Mesothelial cell of epicardium (in vitro differentiated cells): ENCODE measurements at regions not wholly inside any gene's neighbourhood (a gene's known extent, or its start where the extent isn't known, plus 50 kb on each side); places are given as distances from the start of the nearest gene placed in this dataset.

ENCODE experiments used
- DNase-seq, 2 experiments: peaks; one replicate each; pipeline ENCODE4 v3.0.0; 2021; ENCODE audit warnings: low spot score in 2 of 2; ENCODE audit not compliant: unreplicated experiment in 2 of 2
- H3K27ac Mint-ChIP-seq: 2 replicates; pipeline ENCODE4 v1.8.0; 2021; ENCODE audit warnings: mixed read lengths
- H3K27me3 Mint-ChIP-seq: 2 replicates; pipeline ENCODE4 v1.8.0; 2021; ENCODE audit warnings: low read depth, mixed read lengths
- H3K36me3 Mint-ChIP-seq: 2 replicates; pipeline ENCODE4 v1.8.0; 2021; ENCODE audit warnings: mixed read lengths
- H3K4me1 Mint-ChIP-seq: 2 replicates; pipeline ENCODE4 v1.8.0; 2021; ENCODE audit warnings: mixed read lengths
- H3K4me3 Mint-ChIP-seq: 2 replicates; pipeline ENCODE4 v1.8.0; 2021; ENCODE audit warnings: mild to moderate bottlenecking, moderate library complexity, mixed read lengths
- H3K9me3 Mint-ChIP-seq: 2 replicates; pipeline ENCODE4 v1.8.0; 2021; ENCODE audit warnings: mixed read lengths
- CTCF ChIP-seq: fragments of 200-600 bp; sonication (generic); IDR thresholded peaks from one replicate; pipeline ENCODE4 v1.5.0; 2021; ENCODE audit warnings: antibody characterized with exemption; ENCODE audit not compliant: unreplicated experiment

- no peak overlapping the region for H3K4me3 Mint-ChIP-seq
- H3K27me3 Mint-ChIP-seq = no peaks in the 10 kb centered on the region
- no peak overlapping the region for H3K27ac Mint-ChIP-seq
These were observed 180.4 kb downstream of the CYRIA start for GRCh38 chr2:16485251-16485650.

GRCh38 chr2:16482460-16482859 is 183.2 kb downstream of the CYRIA start:
- Mint-ChIP-seq H3K9me3 (peaks cover 10% of the 10 kb centered on the region), H3K36me3 (no peaks in the 10 kb centered on the region), H3K27me3 (no peaks in the 10 kb centered on the region), H3K27ac (no peak overlapping the region), H3K4me3 (no peak overlapping the region), H3K4me1 (peaks cover 18% of the 10 kb centered on the region)
- no peak for DNase-seq
- TF ChIP-seq CTCF = no peak

More at GRCh38 chr2:16485251-16485650, 180.4 kb downstream of the CYRIA start:
- peaks cover 5% of the 10 kb centered on the region for H3K9me3 Mint-ChIP-seq
- TF ChIP-seq CTCF = no peak
- peaks cover 16% of the 10 kb centered on the region for H3K4me1 Mint-ChIP-seq
- H3K36me3 Mint-ChIP-seq = no peaks in the 10 kb centered on the region
- no peak for DNase-seq

- TF ChIP-seq CTCF = no peak
- no peaks in the 10 kb centered on the region for H3K27me3 Mint-ChIP-seq
- no peaks in the 10 kb centered on the region for H3K36me3 Mint-ChIP-seq
- no peak for DNase-seq
- H3K4me1 Mint-ChIP-seq = peaks cover 18% of the 10 kb centered on the region
- peaks cover 10% of the 10 kb centered on the region for H3K9me3 Mint-ChIP-seq
- H3K27ac Mint-ChIP-seq = no peak overlapping the region
- no peak overlapping the region for H3K4me3 Mint-ChIP-seq
These were observed 184.3 kb downstream of the CYRIA start for GRCh38 chr2:16481351-16481750.

GRCh38 chr2:16479721-16480120 is 185.9 kb downstream of the CYRIA start:
- Mint-ChIP-seq H3K27ac (no peak overlapping the region), H3K27me3 (no peaks in the 10 kb centered on the region), H3K4me3 (no peak overlapping the region), H3K36me3 (no peaks in the 10 kb centered on the region), H3K4me1 (peaks cover 18% of the 10 kb centered on the region), H3K9me3 (peaks cover 8% of the 10 kb centered on the region)
- no peak for DNase-seq
- TF ChIP-seq CTCF = no peak

GRCh38 chr2:16478434-16479210 is 187.0 kb downstream of the CYRIA start:
- Mint-ChIP-seq H3K36me3 (no peaks in the 10 kb centered on the region), H3K4me1 (peaks cover 18% of the 10 kb centered on the region), H3K9me3 (peaks cover 5% of the 10 kb centered on the region), H3K4me3 (no peak overlapping the region), H3K27ac (no peak overlapping the region), H3K27me3 (peaks cover 2% of the 10 kb centered on the region)
- no peak for DNase-seq
- no peak for TF ChIP-seq CTCF

- H3K36me3 Mint-ChIP-seq = no peaks in the 10 kb centered on the region
- H3K9me3 Mint-ChIP-seq = peaks cover 5% of the 10 kb centered on the region
- peaks cover 2% of the 10 kb centered on the region for H3K27me3 Mint-ChIP-seq
- no peak for TF ChIP-seq CTCF
- no peak overlapping the region for H3K4me3 Mint-ChIP-seq
- DNase-seq = no peak
- peaks cover 12% of the 10 kb centered on the region for H3K4me1 Mint-ChIP-seq
- no peak overlapping the region for H3K27ac Mint-ChIP-seq
These were observed 188.0 kb downstream of the CYRIA start for GRCh38 chr2:16477648-16478047.
